Loucy (cell line): ENCODE measurements at regions not wholly inside any gene's neighbourhood (a gene's known extent, or its start where the extent isn't known, plus 50 kb on each side); places are given as distances from the start of the nearest gene placed in this dataset.

Experiments
- H2AFZ ChIP-seq: fragments of 200-600 bp; sonication (generic); 2 replicates; pipeline ENCODE4 v1.6.0; 2016; ENCODE audit warnings: antibody characterized with exemption, mild to moderate bottlenecking, low read length, moderate library complexity
- H3F3A ChIP-seq: fragments of 200-600 bp; 2 replicates; pipeline ENCODE4 v1.6.0; 2016; ENCODE audit warnings: antibody characterized with exemption, low read depth, mild to moderate bottlenecking
- H3K27me3 ChIP-seq: fragments of 200-600 bp; sonication (generic); 2 replicates; pipeline ENCODE4 v1.6.1; 2014; ENCODE audit warnings: low read length, mild to moderate bottlenecking; ENCODE audit not compliant: insufficient read depth, poor library complexity, severe bottlenecking
- H3K36me3 ChIP-seq: fragments of 200-600 bp; sonication (generic); 2 replicates; pipeline ENCODE4 v1.6.1; 2016; ENCODE audit warnings: low read length; ENCODE audit not compliant: insufficient read depth
- H3K4me1 ChIP-seq: fragments of 200-600 bp; sonication (generic); 2 replicates; pipeline ENCODE4 v1.5.1; 2014; ENCODE audit warnings: low read length, mild to moderate bottlenecking; ENCODE audit not compliant: insufficient read depth, poor library complexity, severe bottlenecking
- H3K4me2 ChIP-seq: fragments of 200-600 bp; sonication (generic); 2 replicates; pipeline ENCODE4 v1.6.0; 2014; ENCODE audit warnings: antibody characterized with exemption, low read length, low read depth, mild to moderate bottlenecking; ENCODE audit not compliant: poor library complexity, severe bottlenecking
- H3K4me3 ChIP-seq: fragments of 200-600 bp; sonication (generic); 2 replicates; pipeline ENCODE4 v1.5.1; 2014; ENCODE audit warnings: low read length, mild to moderate bottlenecking, mixed read lengths; ENCODE audit not compliant: poor library complexity, severe bottlenecking
- H3K79me2 ChIP-seq: fragments of 200-600 bp; sonication (generic); 2 replicates; pipeline ENCODE4 v1.6.1; 2014; ENCODE audit warnings: low read length; ENCODE audit not compliant: insufficient read depth
- H3K9ac ChIP-seq: fragments of 200-600 bp; sonication (generic); 2 replicates; pipeline ENCODE4 v1.6.0; 2014; ENCODE audit warnings: mild to moderate bottlenecking, low read depth, low read length, moderate library complexity; ENCODE audit not compliant: poor library complexity, severe bottlenecking
- H3K9me2 ChIP-seq: fragments of 200-600 bp; sonication (generic); replicated peaks from 2 replicates; pipeline ENCODE4 v1.6.1; 2016; ENCODE audit warnings: low read depth, low read length, mixed read lengths
- H3K9me3 ChIP-seq: fragments of 200-600 bp; sonication (generic); 2 replicates; pipeline ENCODE4 v1.6.1; 2014; ENCODE audit warnings: mild to moderate bottlenecking, antibody characterized with exemption, low read length, low read depth; ENCODE audit not compliant: insufficient read depth
- H4K20me1 ChIP-seq: fragments of 200-600 bp; sonication (generic); 2 replicates; pipeline ENCODE4 v1.6.0; 2014; ENCODE audit warnings: antibody characterized with exemption, low read length, mild to moderate bottlenecking; ENCODE audit not compliant: insufficient read depth, poor library complexity, severe bottlenecking
- EZH2phosphoT487 ChIP-seq: fragments of 200-600 bp; IDR thresholded peaks from 2 replicates; pipeline ENCODE4 v1.6.1; 2018; ENCODE audit warnings: antibody characterized with exemption, mild to moderate bottlenecking, moderate library complexity, borderline replicate concordance
- TF ChIP-seq, protein P1 (sequence below): fragments of 200-600 bp; sonication (generic); conservative IDR thresholded peaks from 2 replicates; pipeline ENCODE4 v1.5.1; 2014; ENCODE audit warnings: mild to moderate bottlenecking, antibody characterized with exemption, low read length

GRCh38 chr2:2762166-2762908, 431.3 kb upstream of the MYT1L start:
- no peak overlapping the region for H3K4me3 ChIP-seq

DNA sequence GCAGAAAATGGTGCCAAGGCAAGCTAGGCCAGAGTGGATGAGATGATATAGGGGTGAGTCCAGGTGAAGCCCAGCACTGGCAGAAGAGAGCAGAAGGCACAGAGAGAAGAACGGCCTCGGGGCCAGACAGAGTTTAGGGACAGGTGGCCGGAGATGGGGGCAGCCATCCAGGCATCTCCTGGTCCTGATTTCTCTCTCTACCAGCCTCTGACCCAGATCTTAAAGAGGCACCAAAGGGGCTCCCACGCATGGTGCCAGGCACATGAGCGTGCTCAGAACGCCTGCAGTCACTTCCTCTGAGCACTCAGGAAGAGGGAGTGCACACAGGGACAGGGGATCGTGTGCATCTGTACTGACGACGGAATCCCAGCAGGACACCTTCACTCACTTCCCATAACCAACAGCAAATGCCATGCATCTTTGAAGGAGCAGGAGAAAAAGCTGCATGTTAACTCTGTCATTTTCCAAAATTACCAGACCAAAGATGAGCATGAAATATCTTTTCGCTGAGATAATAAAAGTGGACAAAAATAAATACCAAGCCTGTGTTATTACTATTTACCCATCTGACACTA, 427.8 kb upstream of the MYT1L start:
- no peak for TF ChIP-seq EZH2phosphoT487
- TF ChIP-seq, protein P1, sequence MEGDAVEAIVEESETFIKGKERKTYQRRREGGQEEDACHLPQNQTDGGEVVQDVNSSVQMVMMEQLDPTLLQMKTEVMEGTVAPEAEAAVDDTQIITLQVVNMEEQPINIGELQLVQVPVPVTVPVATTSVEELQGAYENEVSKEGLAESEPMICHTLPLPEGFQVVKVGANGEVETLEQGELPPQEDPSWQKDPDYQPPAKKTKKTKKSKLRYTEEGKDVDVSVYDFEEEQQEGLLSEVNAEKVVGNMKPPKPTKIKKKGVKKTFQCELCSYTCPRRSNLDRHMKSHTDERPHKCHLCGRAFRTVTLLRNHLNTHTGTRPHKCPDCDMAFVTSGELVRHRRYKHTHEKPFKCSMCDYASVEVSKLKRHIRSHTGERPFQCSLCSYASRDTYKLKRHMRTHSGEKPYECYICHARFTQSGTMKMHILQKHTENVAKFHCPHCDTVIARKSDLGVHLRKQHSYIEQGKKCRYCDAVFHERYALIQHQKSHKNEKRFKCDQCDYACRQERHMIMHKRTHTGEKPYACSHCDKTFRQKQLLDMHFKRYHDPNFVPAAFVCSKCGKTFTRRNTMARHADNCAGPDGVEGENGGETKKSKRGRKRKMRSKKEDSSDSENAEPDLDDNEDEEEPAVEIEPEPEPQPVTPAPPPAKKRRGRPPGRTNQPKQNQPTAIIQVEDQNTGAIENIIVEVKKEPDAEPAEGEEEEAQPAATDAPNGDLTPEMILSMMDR = no peak
- H3K4me1 ChIP-seq = no peaks in the 10 kb centered on the region
- no peak overlapping the region for H3K4me3 ChIP-seq
- H3K4me2 ChIP-seq = no peak overlapping the region
- H3K9me2 ChIP-seq = no peaks in the 10 kb centered on the region
- no peak overlapping the region for H3K9ac ChIP-seq
- no peaks in the 10 kb centered on the region for H3K36me3 ChIP-seq
- H3K27me3 ChIP-seq = no peaks in the 10 kb centered on the region
- H4K20me1 ChIP-seq = no peaks in the 10 kb centered on the region
- H3K79me2 ChIP-seq = no peaks in the 10 kb centered on the region
- no peaks in the 10 kb centered on the region for H3F3A ChIP-seq
- H2AFZ ChIP-seq = no peak overlapping the region
- H3K9me3 ChIP-seq = peaks cover 9% of the 10 kb centered on the region; the same call in 1 of the 2 replicates

More at GRCh38 chr2:2762166-2762908, 431.3 kb upstream of the MYT1L start:
- Histone ChIP-seq H3K4me1 (no peaks in the 10 kb centered on the region), H3K9me2 (no peaks in the 10 kb centered on the region), H3K36me3 (no peaks in the 10 kb centered on the region), H3K4me2 (no peak overlapping the region), H3K27me3 (no peaks in the 10 kb centered on the region), H2AFZ (no peak overlapping the region), H3K9ac (no peak overlapping the region), H3K9me3 (peaks cover 16% of the 10 kb centered on the region; the same call in 1 of the 2 replicates), H3K79me2 (no peaks in the 10 kb centered on the region), H4K20me1 (no peaks in the 10 kb centered on the region), H3F3A (no peaks in the 10 kb centered on the region)
- no peak for TF ChIP-seq EZH2phosphoT487
- TF ChIP-seq, protein P1 = no peak

- TF ChIP-seq, protein P1 = no peak
- no peak for TF ChIP-seq EZH2phosphoT487
- no peaks in the 10 kb centered on the region for H3F3A ChIP-seq
- H3K4me2 ChIP-seq = no peak overlapping the region
- no peak overlapping the region for H2AFZ ChIP-seq
- H3K9me2 ChIP-seq = no peaks in the 10 kb centered on the region
- H3K27me3 ChIP-seq = no peaks in the 10 kb centered on the region
- no peak overlapping the region for H3K9ac ChIP-seq
- no peaks in the 10 kb centered on the region for H3K4me1 ChIP-seq
- H3K4me3 ChIP-seq = no peak overlapping the region
- H3K79me2 ChIP-seq = no peaks in the 10 kb centered on the region
- H4K20me1 ChIP-seq = no peaks in the 10 kb centered on the region
- H3K36me3 ChIP-seq = no peaks in the 10 kb centered on the region
- peaks cover 3% of the 10 kb centered on the region; the same call in 1 of the 2 replicates for H3K9me3 ChIP-seq
These were observed 426.7 kb upstream of the MYT1L start for GRCh38 chr2:2757764-2758163.
